Peyer's patch (tissue), 4 donors: ENCODE measurements at regions not wholly inside any gene's neighbourhood (a gene's known extent, or its start where the extent isn't known, plus 50 kb on each side); places are given as distances from the start of the nearest gene placed in this dataset.

Experiments used
- DNase-seq, 3 donors: peaks; one replicate each; pipeline ENCODE4 v3.0.0-alpha.2; 2017 to 2019
- H3K27ac ChIP-seq, 4 donors: fragments of 200-600 bp; sonication (generic); one replicate each; pipeline ENCODE4 v1.5.1; 2016 to 2019
- H3K27me3 ChIP-seq, 2 donors: fragments of 200-600 bp; sonication (generic); one replicate each; pipeline ENCODE4 v1.5.1; 2019
- H3K36me3 ChIP-seq, 3 donors: fragments of 200-600 bp; sonication (generic); one replicate each; pipeline ENCODE4 v1.5.1; 2016 to 2019
- H3K4me1 ChIP-seq, 4 donors: fragments of 200-600 bp; sonication (generic); one replicate each; pipeline ENCODE4 v1.5.1; 2016 to 2019
- H3K4me3 ChIP-seq, 4 donors: fragments of 200-600 bp; sonication (generic); 1 replicate in 3 of 4; 2 replicates in 1 of 4; pipeline ENCODE4 v1.5.1; 2016 to 2019; ENCODE audit warnings: mild to moderate bottlenecking in 1 of 4
- H3K9me3 ChIP-seq, 4 donors: fragments of 200-600 bp; sonication (generic); one replicate each; pipeline ENCODE4 v1.5.1; 2016 to 2019; ENCODE audit warnings: mild to moderate bottlenecking in 1 of 4
- CTCF ChIP-seq, 6 experiments: fragments of 450-650 bp in 4 of 6; fragments of 200-600 bp in 2 of 6; sonication (generic) in 1 of 6; IDR thresholded peaks; one replicate each; pipeline ENCODE4 v1.5.1; 2017 to 2019; ENCODE audit warnings: antibody characterized with exemption in 6 of 6, mild to moderate bottlenecking in 3 of 6, moderate library complexity in 1 of 6
- POLR2A ChIP-seq, 2 donors: fragments of 450-650 bp; IDR thresholded peaks; one replicate each; pipeline ENCODE4 v1.5.1; 2017; ENCODE audit warnings: antibody characterized with exemption in 2 of 2, mild to moderate bottlenecking in 2 of 2, moderate library complexity in 2 of 2

DNA sequence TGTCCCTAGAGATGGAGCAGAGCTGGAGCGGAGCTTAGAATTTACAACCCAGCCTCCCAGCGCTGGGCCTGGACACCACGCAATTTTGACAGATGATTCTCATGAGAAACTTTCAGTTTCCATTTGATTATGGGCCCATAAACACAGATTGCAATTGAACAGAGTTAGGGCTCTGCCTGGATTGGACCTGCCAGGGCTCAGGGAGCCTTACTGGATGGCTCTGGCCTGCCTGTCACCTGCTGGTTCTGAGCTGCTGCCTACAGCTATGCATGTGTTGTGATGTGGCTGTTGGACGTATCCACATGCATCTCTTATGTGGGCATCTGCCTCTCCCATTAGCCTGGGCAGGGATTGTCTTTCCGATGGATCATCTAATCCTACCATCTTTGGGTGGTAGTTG is 73.4 kb upstream of the SDK2 start:
- TF ChIP-seq POLR2A (IDR thresholded peaks at IDR 0.05) = no peak
- TF ChIP-seq CTCF (IDR thresholded peaks at IDR 0.05) = no peak
- no peak for DNase-seq
- Histone ChIP-seq H3K36me3 (no peaks in the 10 kb centered on the region), H3K4me1 (peaks cover 0 to 17% (median 4%) of the 10 kb centered on the region in 4 donors), H3K27me3 (no peaks in the 10 kb centered on the region), H3K4me3 (no peak overlapping the region), H3K27ac (no peak overlapping the region), H3K9me3 (no peaks in the 10 kb centered on the region)

DNA sequence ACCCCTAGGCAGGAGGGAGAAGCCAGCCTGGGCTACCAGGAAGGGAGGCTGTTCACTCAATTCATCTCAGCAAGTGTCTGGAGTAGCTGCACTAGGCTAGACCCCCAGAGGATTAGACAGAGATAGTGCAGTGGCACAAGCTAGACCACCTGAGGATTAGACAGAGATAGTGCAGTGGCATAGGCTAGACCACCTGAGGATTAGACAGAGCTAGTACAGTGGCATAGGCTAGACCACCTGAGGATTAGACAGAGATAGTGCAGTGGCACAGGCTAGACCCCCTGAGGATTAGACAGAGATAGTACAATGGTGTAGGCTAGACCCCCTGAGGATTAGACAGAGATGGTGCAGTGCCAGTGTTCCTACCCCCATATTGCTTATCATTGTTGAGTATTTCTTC is 74.1 kb upstream of the SDK2 start:
- H3K27ac ChIP-seq = no peak overlapping the region
- no peaks in the 10 kb centered on the region for H3K27me3 ChIP-seq
- TF ChIP-seq CTCF (IDR thresholded peaks at IDR 0.05) = no peak
- no peak for TF ChIP-seq POLR2A (IDR thresholded peaks at IDR 0.05)
- H3K36me3 ChIP-seq = no peaks in the 10 kb centered on the region
- no peak overlapping the region for H3K4me3 ChIP-seq
- H3K9me3 ChIP-seq = no peaks in the 10 kb centered on the region
- DNase-seq = no peak
- peaks cover 0 to 17% (median 7%) of the 10 kb centered on the region in 4 donors for H3K4me1 ChIP-seq

- peak in 1 of 3 donors; percentile 50 for DNase-seq
- H3K27me3 ChIP-seq = no peaks in the 10 kb centered on the region
- H3K4me3 ChIP-seq = no peak overlapping the region
- H3K9me3 ChIP-seq = no peaks in the 10 kb centered on the region
- H3K36me3 ChIP-seq = no peaks in the 10 kb centered on the region
- no peak overlapping the region for H3K27ac ChIP-seq
- H3K4me1 ChIP-seq = peaks cover 0 to 17% (median 7%) of the 10 kb centered on the region in 4 donors
- TF ChIP-seq POLR2A (IDR thresholded peaks at IDR 0.05) (no peak), CTCF (IDR thresholded peaks at IDR 0.05) (no peak)
Observed at GRCh38 chr17:73718912-73719311, 74.7 kb upstream of the SDK2 start.

DNA sequence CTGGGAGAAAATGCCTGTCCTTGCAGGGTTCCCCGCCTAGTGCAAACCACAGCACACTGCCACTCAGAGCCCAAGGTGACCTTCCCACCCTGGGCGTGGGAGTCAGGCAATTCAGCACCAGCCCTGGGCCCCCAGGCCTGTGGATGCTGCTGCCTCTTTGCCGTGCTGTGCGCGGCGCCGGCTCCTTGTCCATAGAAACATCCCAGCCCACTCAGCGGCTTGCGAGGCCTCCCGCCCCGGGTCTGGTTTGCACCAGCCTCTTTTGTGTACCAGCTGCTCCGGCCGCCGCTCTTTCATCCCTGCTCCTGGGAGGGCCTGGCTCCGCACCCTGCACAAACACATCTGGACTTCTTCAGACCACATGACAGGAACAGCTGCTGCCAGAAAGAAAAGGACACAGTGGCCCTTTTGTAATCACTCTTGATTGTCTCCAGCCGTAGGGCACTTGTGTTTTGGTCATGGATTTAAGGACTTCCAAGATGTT is 75.4 kb upstream of the SDK2 start:
- TF ChIP-seq POLR2A (IDR thresholded peaks at IDR 0.05) (no peak), CTCF (IDR thresholded peaks at IDR 0.05) (no peak)
- no peak for DNase-seq
- Histone ChIP-seq H3K27me3 (no peaks in the 10 kb centered on the region), H3K4me3 (no peak overlapping the region), H3K9me3 (no peaks in the 10 kb centered on the region), H3K4me1 (peaks cover 0 to 17% (median 7%) of the 10 kb centered on the region in 4 donors), H3K27ac (no peak overlapping the region), H3K36me3 (no peaks in the 10 kb centered on the region)

- Histone ChIP-seq H3K27me3 (no peaks in the 10 kb centered on the region), H3K36me3 (no peaks in the 10 kb centered on the region), H3K4me3 (no peak overlapping the region), H3K9me3 (no peaks in the 10 kb centered on the region), H3K4me1 (peaks cover 0 to 17% (median 7%) of the 10 kb centered on the region in 4 donors), H3K27ac (no peak overlapping the region)
- DNase-seq = no peak
- TF ChIP-seq POLR2A (IDR thresholded peaks at IDR 0.05) = no peak
- TF ChIP-seq CTCF (IDR thresholded peaks at IDR 0.05) = no peak
Observed at GRCh38 chr17:73720187-73720834, 76.1 kb upstream of the SDK2 start.
